Islet of Langerhans (tissue), 1 donor: ENCODE measurements at regions not wholly inside any gene's neighbourhood (a gene's known extent, or its start where the extent isn't known, plus 50 kb on each side); places are given as distances from the start of the nearest gene placed in this dataset.

Experiments
- FAIRE-seq: peaks from one replicate; lab custom pipeline; 2011; peaks lifted over from hg19 to GRCh38; lab: Jason Lieb, UNC

DNA sequence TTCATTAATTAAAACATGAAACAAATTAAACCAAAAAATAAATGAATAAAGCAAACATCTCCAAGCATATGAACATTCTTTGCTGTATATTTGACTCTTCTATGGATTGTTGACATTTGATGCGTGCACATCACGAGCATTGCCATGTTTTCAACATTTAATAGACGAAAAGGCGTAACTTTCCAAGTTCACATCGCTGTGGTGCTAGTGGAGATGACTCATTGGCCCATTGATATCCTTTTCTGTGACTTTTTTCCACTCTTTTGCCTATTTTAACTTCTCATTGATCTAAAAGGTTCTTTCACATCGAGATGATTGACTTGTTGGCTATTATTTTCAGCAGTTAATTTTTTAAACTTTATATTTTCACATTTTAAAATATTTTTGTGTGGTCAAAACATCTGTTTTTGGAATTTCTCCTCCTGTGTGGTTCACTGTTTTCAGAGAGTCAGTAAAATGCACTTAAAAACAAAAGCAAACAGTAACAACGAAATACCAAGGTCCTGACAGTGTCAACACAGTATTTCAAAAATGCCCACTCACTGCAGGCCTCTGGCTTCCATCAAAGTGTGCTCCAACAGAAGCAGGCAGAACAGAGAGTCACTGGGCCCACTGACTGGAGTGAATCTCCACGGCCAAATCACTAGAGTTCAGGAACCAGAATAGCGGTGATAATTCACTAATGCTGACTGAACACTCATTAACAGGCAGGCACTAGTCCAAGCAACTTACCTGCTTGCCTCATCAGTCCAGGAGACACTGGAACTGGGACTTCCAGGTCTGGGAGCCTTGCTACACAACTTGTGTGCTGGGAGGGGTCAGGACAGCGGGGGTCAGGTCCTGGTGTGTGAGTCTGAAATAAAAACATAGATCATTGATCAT, 372.2 kb upstream of the SMIM21 start:
- no peak for FAIRE-seq

DNA sequence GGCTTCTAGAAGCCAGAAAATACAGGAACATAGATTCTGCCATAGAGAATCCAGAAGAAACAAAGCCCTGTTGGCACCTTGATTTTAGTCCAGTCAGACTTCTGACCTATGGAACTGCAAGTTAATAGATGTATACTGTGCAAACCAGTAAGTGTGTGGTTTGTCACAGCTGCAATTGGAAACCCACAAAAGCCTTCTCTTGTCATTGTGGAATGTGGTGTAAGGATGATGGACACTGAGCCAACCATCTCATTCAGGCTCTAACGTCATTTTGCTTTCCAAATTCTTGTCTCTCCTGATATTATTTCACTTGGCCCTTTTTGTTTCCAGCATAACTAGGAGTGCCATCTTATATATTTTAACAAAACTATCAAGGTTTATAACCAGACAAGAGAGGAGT, 369.5 kb upstream of the SMIM21 start:
- no peak for FAIRE-seq

GRCh38 chr18:75790796-75791195, 363.3 kb upstream of the SMIM21 start:
- no peak for FAIRE-seq

DNA sequence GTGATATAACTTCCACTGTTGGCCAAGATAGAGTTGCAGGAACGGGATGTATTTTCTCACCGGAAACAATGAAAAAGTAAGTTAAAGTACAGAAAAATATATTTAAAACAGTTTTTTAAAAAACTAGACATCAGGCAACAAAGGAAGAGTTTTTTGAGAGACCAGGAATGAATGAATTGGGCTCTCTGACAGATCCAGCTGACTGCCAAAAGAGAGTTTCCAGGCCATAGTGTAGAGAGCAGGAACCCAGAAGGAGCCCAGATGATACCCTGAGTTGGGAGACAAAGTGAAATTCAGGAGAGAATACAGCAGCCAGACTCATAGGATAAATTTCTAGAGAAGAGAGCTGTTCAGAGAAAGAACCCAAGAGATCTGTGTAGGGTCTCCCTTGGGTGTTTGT, 362.6 kb upstream of the SMIM21 start:
- no peak for FAIRE-seq

GRCh38 chr18:75785834-75786233, 358.3 kb upstream of the SMIM21 start:
- no peak for FAIRE-seq

DNA sequence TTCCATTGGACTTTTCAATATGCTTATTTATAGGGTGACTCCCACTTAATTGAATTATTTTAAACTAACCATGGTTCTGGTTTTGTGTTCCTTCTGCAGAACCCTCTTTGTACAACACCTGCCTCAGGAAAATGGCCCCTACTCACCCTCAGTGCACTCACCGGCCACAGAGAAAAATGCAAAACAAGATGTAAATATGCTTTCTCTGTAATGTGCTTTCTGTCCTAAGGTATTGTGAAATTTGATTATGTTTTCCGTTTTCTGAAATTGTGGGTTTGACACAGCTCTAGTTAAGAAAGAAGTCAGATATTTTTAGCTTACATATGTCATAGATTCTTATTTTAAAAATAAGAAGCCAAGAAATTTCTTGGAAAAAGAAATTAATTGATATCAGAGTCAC, 357.7 kb upstream of the SMIM21 start:
- FAIRE-seq: no peak

GRCh38 chr18:75784390-75784789, 356.9 kb upstream of the SMIM21 start:
- FAIRE-seq: no peak

DNA sequence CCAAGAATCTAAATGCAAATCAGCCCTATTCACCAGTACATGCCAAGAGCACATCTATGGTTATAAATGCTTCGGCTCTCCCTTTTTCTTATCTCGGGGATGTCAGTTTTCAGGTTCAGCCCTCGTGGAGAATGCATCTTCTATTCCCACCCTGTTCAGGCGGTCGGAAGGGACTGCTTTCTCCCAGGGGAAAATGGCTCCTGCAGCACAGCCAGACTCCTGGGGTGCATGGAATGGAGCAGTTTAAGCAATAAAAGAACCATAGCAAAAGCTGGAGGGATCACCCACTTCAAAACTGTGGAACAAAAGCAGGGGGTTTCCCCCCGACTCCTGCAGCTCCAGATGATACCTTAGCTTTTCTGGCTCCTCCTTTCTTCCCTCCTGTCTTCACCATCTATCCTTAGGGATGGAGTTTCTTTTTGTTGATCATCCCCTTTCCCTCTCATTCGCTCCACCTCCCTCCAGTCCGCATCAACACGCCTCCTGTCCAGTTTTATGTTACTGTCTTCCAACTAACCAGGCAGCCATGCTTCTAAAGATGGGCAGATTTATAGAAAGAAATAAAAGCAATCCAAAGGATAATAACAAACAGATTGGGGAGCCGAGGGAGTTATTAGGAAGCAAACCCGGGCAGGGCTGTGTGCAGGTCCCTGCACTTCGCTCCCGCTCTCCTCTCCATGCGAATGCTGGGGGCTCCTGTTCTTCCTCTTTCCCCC, 356.2 kb upstream of the SMIM21 start:
- FAIRE-seq: no peak

GRCh38 chr18:75782826-75783225, 355.3 kb upstream of the SMIM21 start:
- FAIRE-seq: no peak

GRCh38 chr18:75782204-75782603, 354.7 kb upstream of the SMIM21 start:
- no peak for FAIRE-seq

DNA sequence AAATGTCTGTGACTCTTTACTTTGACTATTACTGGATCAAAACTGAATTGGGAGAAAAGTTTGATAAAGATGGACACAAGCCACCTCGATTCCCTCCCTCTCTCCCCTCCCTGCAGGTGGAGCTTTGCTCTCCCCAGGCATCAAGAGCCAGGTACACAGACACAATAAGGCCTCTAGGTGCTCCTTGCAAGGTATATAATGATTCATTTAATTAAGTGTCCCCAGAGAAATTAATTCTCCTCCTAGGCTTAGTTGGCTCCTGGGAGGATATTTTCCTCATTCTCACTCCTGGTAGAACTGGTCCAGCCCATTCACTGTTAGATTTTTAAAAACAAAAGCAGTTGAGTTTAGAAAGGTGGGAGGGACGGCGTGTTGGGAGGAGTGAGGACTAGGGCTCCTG, 352.4 kb upstream of the SMIM21 start:
- FAIRE-seq: no peak

GRCh38 chr18:75779450-75779849, 351.9 kb upstream of the SMIM21 start:
- FAIRE-seq: no peak

DNA sequence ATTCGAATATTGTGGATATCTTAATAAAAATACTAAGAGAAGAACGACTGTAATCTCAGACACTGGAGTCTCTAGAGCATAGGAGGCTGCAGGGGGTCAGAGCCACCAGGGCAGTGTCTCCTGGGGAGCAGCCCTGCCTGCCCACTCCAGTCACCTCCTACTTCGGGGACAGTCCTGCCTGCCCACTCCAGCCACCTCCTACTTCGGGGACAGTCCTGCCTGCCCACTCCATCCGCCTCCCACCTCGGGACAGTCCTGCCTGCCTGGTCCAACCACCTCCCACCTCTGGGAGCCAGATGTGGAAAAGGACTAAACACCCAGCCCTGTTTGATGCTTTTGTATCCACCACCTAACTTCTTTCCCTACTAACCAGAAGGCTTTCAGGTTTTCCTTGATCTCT, 350.1 kb upstream of the SMIM21 start:
- FAIRE-seq: no peak

DNA sequence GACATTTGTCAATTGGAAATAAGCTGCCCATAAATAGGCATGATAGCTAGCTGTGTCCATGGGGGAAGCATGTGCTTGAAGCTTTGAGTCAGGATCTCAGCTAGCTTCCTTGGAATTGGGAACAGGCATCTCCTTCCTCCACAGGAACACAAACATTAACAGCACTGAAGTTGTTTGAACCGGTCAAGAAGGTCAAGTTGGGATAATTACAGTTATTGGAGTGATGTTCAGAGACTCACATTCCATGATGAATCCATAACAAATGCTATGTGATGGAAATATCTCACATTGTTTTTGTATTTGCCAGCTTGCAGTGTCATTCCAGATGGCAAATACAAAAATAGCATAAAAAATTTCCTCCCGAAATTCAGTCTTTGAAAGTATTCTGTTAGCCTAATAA, 347.6 kb upstream of the SMIM21 start:
- FAIRE-seq: no peak

GRCh38 chr18:75773618-75774017, 346.1 kb upstream of the SMIM21 start:
- FAIRE-seq: no peak

GRCh38 chr18:75762758-75763157, 335.3 kb upstream of the SMIM21 start:
- FAIRE-seq: no peak

DNA sequence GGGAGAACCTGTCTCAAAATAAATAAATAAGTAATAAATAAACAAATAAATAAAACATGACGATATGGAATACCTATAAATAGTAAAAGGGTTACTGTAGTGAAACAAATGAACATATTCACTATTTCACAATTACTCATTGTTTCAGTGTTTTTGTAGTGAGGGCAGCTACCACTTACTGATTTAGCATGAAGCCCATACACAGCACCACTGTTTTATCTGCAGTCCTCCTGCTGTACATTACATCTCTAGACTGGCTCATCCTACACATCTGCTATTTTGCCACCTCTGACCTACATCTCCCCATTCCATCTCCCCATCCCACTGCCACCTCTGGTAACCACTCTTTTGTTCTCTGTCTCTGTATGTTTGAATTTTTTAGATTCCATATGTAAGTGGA, 332.7 kb upstream of the SMIM21 start:
- FAIRE-seq: no peak

DNA sequence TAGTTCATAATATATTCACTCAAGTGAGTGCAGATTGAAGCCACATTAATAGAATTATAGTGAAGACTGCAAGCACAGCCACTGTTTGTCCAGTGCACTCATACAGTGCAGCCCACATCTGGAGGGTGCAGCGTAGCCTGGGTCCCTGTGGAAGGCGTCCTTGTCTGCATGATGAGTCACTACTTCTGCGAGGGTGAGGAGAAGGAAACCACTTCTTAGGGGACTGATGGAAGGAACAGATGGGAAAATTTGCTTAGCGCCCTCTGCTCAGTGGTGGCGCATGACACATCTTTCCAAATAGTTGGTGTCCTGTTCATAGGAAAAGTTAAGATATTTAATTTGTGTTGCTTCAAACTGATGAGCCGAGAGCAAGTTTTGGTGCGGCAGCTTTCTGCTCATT, 330.4 kb upstream of the SMIM21 start:
- no peak for FAIRE-seq

DNA sequence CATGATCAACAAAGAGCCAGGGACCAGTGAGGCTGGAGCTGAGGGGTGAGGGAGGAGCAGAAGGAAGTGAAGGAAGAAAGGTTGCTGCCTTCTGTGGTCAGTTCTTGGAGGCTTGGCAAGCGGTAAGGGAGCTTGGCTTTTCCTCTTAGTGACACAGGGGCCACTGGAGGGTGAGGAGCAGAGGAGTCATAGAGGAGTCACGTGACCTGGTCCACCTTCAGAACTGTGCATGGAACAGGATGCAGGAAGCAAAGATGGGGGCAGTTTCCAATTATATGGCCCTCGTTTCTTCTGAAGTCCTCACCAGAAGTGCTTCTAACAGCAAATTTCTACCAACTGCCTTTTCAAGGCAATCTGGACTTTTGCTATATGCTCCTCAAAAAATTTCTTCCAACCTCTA, 326.9 kb upstream of the SMIM21 start:
- no peak for FAIRE-seq

- no peak for FAIRE-seq
These were observed 326.2 kb upstream of the SMIM21 start for GRCh38 chr18:75753753-75754152.

- no peak for FAIRE-seq
These were observed 325.3 kb upstream of the SMIM21 start for GRCh38 chr18:75752740-75753263.

GRCh38 chr18:75745147-75745546, 317.6 kb upstream of the SMIM21 start:
- no peak for FAIRE-seq

- no peak for FAIRE-seq
These were observed 315.0 kb upstream of the SMIM21 start for GRCh38 chr18:75742516-75742915.

DNA sequence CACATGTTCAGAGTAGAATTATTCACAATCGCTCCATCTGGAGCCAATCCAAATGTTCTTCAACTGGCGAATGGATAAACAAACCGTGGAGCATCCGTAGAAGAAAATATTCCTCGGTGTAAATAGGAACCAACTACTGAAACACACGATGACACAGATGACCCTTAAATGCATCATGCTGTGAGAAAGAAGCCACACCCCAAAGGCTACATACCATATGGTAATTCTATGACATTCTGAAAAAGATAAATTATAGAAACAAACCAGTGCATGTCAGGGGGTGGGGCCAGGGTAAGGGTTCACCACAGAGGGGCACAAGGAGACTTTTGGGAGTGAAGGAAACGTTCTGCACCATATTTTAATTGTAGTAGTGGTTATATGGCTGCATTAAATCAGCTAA, 312.2 kb upstream of the SMIM21 start:
- FAIRE-seq: no peak
